Neural cell (in vitro differentiated cells): ENCODE measurements at regions not wholly inside any gene's neighbourhood (a gene's known extent, or its start where the extent isn't known, plus 50 kb on each side); places are given as distances from the start of the nearest gene placed in this dataset.
"Not testable (repeated sequence)": the region's sequence is repeated elsewhere in the genome, so short reads cannot be mapped to it uniquely, and the experiment has no call there.

Experiments used
- H2AFZ ChIP-seq: fragments of 200-600, 300-800 bp; sonication (generic), shearing (Covaris generic); 2 replicates; pipeline ENCODE4 v1.6.0; 2014; ENCODE audit warnings: low read depth, mild to moderate bottlenecking, antibody characterized with exemption, low read length, moderate library complexity
- H3F3A ChIP-seq: fragments of 200-600 bp; shearing (Covaris generic); 2 replicates; pipeline ENCODE4 v1.6.1; 2016; ENCODE audit warnings: mild to moderate bottlenecking, moderate library complexity, mixed read lengths, antibody characterized with exemption, low read length; ENCODE audit not compliant: insufficient read depth, poor library complexity, severe bottlenecking
- H3K27ac ChIP-seq: fragments of 200-600, 300-800 bp; sonication (generic), shearing (Covaris generic); 2 replicates; pipeline ENCODE4 v1.5.1; 2014; ENCODE audit warnings: mild to moderate bottlenecking, low read length, moderate library complexity
- H3K27me3 ChIP-seq: fragments of 300-800, 200-600 bp; sonication (generic), shearing (Covaris generic); 2 replicates; pipeline ENCODE4 v1.6.0; 2014; ENCODE audit warnings: mild to moderate bottlenecking, low read depth, low read length, moderate library complexity; ENCODE audit not compliant: insufficient read depth
- H3K36me3 ChIP-seq: fragments of 300-800, 200-600 bp; sonication (generic), shearing (Covaris generic); 2 replicates; pipeline ENCODE4 v1.5.1; 2014; ENCODE audit warnings: mild to moderate bottlenecking, antibody characterized with exemption, low read length, moderate library complexity; ENCODE audit not compliant: insufficient read depth
- H3K4me2 ChIP-seq: fragments of 300-800, 200-600 bp; sonication (generic), shearing (Covaris generic); 2 replicates; pipeline ENCODE4 v1.6.0; 2014; ENCODE audit warnings: mild to moderate bottlenecking, low read length
- H3K4me3 ChIP-seq: fragments of 300-800, 200-600 bp; sonication (generic), shearing (Covaris generic); 2 replicates; pipeline ENCODE4 v1.5.1; 2014; ENCODE audit warnings: mild to moderate bottlenecking, low read length, moderate library complexity
- H3K79me2 ChIP-seq: fragments of 200-600 bp; shearing (Covaris generic); replicated peaks from 2 replicates; pipeline ENCODE4 v1.6.0; 2014; ENCODE audit warnings: mild to moderate bottlenecking, low read length, moderate library complexity; ENCODE audit not compliant: insufficient read depth
- H3K9ac ChIP-seq: fragments of 300-800, 200-600 bp; sonication (generic), shearing (Covaris generic); 2 replicates; pipeline ENCODE4 v1.6.1; 2016; ENCODE audit warnings: mild to moderate bottlenecking, low read length, mixed read lengths
- H3K9me2 ChIP-seq: fragments of 200-600 bp; shearing (Covaris generic); 2 replicates; pipeline ENCODE4 v1.6.1; 2016; ENCODE audit warnings: mild to moderate bottlenecking, low read length, mixed read lengths; ENCODE audit not compliant: insufficient read depth
- H3K9me3 ChIP-seq: fragments of 200-600, 300-800 bp; sonication (generic), shearing (Covaris generic); 2 replicates; pipeline ENCODE4 v1.6.1; 2016; ENCODE audit warnings: mild to moderate bottlenecking, mixed run types, low read length, moderate library complexity, mixed read lengths
- H4K20me1 ChIP-seq: fragments of 200-600 bp; shearing (Covaris generic); 2 replicates; pipeline ENCODE4 v1.6.1; 2016; ENCODE audit warnings: mild to moderate bottlenecking, mixed run types; ENCODE audit not compliant: insufficient read depth
- EP300 ChIP-seq: fragments of 450-650 bp; conservative IDR thresholded peaks from 2 replicates; pipeline ENCODE4 v1.6.1; 2014; ENCODE audit warnings: antibody characterized with exemption, mild to moderate bottlenecking, moderate library complexity; ENCODE audit not compliant: poor library complexity, severe bottlenecking
- EZH2 ChIP-seq: fragments of 200-600, 300-800 bp; shearing (Covaris generic), sonication (generic); IDR thresholded peaks from 2 replicates; pipeline ENCODE4 v1.6.1; 2014; ENCODE audit warnings: antibody characterized with exemption, low read length, borderline replicate concordance, mild to moderate bottlenecking; ENCODE audit not compliant: insufficient read depth, poor library complexity, severe bottlenecking
- MXI1 ChIP-seq: fragments of 450-650 bp; conservative IDR thresholded peaks from 2 replicates; pipeline ENCODE4 v1.6.1; 2014; ENCODE audit warnings: antibody characterized with exemption, mild to moderate bottlenecking; ENCODE audit not compliant: poor library complexity, severe bottlenecking
- POLR2AphosphoS5 ChIP-seq: IDR thresholded peaks from 2 replicates; pipeline ENCODE4 v1.6.1; 2012
- RAD21 ChIP-seq: fragments of 450-650 bp; conservative IDR thresholded peaks from 2 replicates; pipeline ENCODE4 v1.6.1; 2014; ENCODE audit warnings: antibody characterized with exemption, mild to moderate bottlenecking, moderate library complexity
- SMC3 ChIP-seq: fragments of 450-650 bp; conservative IDR thresholded peaks from 2 replicates; pipeline ENCODE4 v1.6.1; 2014; ENCODE audit warnings: antibody characterized with exemption, mild to moderate bottlenecking, moderate library complexity; ENCODE audit not compliant: poor library complexity
- TAF1 ChIP-seq: IDR thresholded peaks from 2 replicates; pipeline ENCODE4 v1.6.1; 2012; ENCODE audit warnings: low read depth
- TF ChIP-seq, protein P1 (sequence below): IDR thresholded peaks from 2 replicates; pipeline ENCODE4 v1.6.1; 2012; ENCODE audit warnings: borderline replicate concordance
- TF ChIP-seq, protein P2 (sequence below): fragments of 450-650 bp; IDR thresholded peaks from 2 replicates; pipeline ENCODE4 v1.5.1; 2014; ENCODE audit warnings: antibody characterized with exemption, mild to moderate bottlenecking, moderate library complexity; ENCODE audit not compliant: poor library complexity, severe bottlenecking

- H3K27ac ChIP-seq = no peak overlapping the region
- H4K20me1 ChIP-seq = no peaks in the 10 kb centered on the region
- no peak overlapping the region for H2AFZ ChIP-seq
- H3K4me3 ChIP-seq = no peak overlapping the region
- no peaks in the 10 kb centered on the region for H3K27me3 ChIP-seq
- no peak overlapping the region for H3K4me2 ChIP-seq
- no peaks in the 10 kb centered on the region for H3K79me2 ChIP-seq
- no peaks in the 10 kb centered on the region for H3K9me3 ChIP-seq
- no peaks in the 10 kb centered on the region for H3F3A ChIP-seq
- no peaks in the 10 kb centered on the region for H3K36me3 ChIP-seq
- no peaks in the 10 kb centered on the region for H3K9me2 ChIP-seq
- TF ChIP-seq, protein P1, sequence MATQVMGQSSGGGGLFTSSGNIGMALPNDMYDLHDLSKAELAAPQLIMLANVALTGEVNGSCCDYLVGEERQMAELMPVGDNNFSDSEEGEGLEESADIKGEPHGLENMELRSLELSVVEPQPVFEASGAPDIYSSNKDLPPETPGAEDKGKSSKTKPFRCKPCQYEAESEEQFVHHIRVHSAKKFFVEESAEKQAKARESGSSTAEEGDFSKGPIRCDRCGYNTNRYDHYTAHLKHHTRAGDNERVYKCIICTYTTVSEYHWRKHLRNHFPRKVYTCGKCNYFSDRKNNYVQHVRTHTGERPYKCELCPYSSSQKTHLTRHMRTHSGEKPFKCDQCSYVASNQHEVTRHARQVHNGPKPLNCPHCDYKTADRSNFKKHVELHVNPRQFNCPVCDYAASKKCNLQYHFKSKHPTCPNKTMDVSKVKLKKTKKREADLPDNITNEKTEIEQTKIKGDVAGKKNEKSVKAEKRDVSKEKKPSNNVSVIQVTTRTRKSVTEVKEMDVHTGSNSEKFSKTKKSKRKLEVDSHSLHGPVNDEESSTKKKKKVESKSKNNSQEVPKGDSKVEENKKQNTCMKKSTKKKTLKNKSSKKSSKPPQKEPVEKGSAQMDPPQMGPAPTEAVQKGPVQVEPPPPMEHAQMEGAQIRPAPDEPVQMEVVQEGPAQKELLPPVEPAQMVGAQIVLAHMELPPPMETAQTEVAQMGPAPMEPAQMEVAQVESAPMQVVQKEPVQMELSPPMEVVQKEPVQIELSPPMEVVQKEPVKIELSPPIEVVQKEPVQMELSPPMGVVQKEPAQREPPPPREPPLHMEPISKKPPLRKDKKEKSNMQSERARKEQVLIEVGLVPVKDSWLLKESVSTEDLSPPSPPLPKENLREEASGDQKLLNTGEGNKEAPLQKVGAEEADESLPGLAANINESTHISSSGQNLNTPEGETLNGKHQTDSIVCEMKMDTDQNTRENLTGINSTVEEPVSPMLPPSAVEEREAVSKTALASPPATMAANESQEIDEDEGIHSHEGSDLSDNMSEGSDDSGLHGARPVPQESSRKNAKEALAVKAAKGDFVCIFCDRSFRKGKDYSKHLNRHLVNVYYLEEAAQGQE = no peak
- TF ChIP-seq, protein P2, sequence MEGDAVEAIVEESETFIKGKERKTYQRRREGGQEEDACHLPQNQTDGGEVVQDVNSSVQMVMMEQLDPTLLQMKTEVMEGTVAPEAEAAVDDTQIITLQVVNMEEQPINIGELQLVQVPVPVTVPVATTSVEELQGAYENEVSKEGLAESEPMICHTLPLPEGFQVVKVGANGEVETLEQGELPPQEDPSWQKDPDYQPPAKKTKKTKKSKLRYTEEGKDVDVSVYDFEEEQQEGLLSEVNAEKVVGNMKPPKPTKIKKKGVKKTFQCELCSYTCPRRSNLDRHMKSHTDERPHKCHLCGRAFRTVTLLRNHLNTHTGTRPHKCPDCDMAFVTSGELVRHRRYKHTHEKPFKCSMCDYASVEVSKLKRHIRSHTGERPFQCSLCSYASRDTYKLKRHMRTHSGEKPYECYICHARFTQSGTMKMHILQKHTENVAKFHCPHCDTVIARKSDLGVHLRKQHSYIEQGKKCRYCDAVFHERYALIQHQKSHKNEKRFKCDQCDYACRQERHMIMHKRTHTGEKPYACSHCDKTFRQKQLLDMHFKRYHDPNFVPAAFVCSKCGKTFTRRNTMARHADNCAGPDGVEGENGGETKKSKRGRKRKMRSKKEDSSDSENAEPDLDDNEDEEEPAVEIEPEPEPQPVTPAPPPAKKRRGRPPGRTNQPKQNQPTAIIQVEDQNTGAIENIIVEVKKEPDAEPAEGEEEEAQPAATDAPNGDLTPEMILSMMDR = no peak
- TF ChIP-seq SMC3 (no peak), RAD21 (no peak), EZH2 (no peak), MXI1 (no peak), POLR2AphosphoS5 (no peak), EP300 (no peak), TAF1 (no peak)
- no peak overlapping the region for H3K9ac ChIP-seq
Measured at GRCh38 chr9:74096420-74096819, 400.7 kb upstream of the RORB start.

GRCh38 chr9:74100042-74100441 lies 397.1 kb upstream of the RORB start:
- Histone ChIP-seq H3K9me3 (no peaks in the 10 kb centered on the region), H3K9me2 (no peaks in the 10 kb centered on the region), H3K4me3 (no peak overlapping the region), H3K36me3 (no peaks in the 10 kb centered on the region), H3F3A (no peaks in the 10 kb centered on the region), H2AFZ (no peak overlapping the region), H4K20me1 (no peaks in the 10 kb centered on the region), H3K27me3 (no peaks in the 10 kb centered on the region), H3K79me2 (no peaks in the 10 kb centered on the region), H3K9ac (no peak overlapping the region), H3K27ac (no peak overlapping the region), H3K4me2 (no peak overlapping the region)
- TF ChIP-seq, protein P1 = no peak

- not testable (repeated sequence) for H2AFZ ChIP-seq, H3K27me3 ChIP-seq, H4K20me1 ChIP-seq, H3K9me2 ChIP-seq, H3K36me3 ChIP-seq, H3K27ac ChIP-seq, H3K4me3 ChIP-seq, H3F3A ChIP-seq, H3K79me2 ChIP-seq, H3K9ac ChIP-seq, H3K9me3 ChIP-seq, H3K4me2 ChIP-seq
Measured at GRCh38 chr9:74102148-74102547, 395.0 kb upstream of the RORB start.
